ENCODE measurements at regions not wholly inside any gene's neighbourhood (a gene's known extent, or its start where the extent isn't known, plus 50 kb on each side); places are given as distances from the start of the nearest gene placed in this dataset.
A peak's percentile ranks its signal among the peaks of the same experiment; 100 is the strongest.
"Not testable (repeated sequence)": the region's sequence is repeated elsewhere in the genome, so short reads cannot be mapped to it uniquely, and the experiment has no call there.

DNA sequence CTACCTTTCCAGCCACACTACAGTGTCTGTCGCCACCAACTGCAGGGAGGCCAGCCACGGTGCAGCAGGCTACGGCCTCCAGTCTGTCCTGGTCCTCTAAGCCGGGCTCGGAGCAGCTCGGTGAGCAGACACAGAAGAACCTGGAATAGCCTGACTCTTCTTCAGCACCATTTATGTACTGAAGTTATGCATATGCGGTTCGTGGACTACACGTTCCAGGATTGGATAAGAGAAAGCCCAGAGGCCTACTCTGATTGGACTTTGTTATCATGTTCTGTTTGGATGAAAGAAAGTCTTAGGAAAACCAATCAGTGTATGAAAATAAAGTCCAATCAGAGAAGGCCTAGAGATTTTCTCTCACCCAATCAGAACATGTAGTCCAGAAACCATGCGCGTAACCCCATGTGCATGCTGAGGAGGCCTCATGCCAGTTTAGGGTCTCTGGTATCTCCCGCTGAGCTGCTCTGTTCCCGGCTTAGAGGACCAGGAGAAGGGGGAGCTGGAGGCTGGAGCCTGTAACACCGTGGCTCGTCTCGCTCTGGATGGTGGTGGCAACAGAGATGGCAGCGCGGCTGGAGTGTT is 4462.0 kb upstream of the OR11H1 start:
- H3K4me3 ChIP-seq; H3K27ac ChIP-seq; POLR2A ChIA-PET; ATAC-seq; CTCF ChIA-PET; H3K4me1 ChIP-seq; H3K4me2 ChIP-seq; DNase-seq (ENCODE audit: low read depth in 1 of 2, low spot score in 1 of 2); FAIRE-seq: not testable (repeated sequence)
- 35% methylated on average over 17 of the region's 18 CpGs for WGBS (ENCODE audit: missing lambda C conversion rate)
- peaks cover 20% of the 10 kb centered on the region; the same call in 2 of the 3 replicates for H3K9me3 ChIP-seq

DNA sequence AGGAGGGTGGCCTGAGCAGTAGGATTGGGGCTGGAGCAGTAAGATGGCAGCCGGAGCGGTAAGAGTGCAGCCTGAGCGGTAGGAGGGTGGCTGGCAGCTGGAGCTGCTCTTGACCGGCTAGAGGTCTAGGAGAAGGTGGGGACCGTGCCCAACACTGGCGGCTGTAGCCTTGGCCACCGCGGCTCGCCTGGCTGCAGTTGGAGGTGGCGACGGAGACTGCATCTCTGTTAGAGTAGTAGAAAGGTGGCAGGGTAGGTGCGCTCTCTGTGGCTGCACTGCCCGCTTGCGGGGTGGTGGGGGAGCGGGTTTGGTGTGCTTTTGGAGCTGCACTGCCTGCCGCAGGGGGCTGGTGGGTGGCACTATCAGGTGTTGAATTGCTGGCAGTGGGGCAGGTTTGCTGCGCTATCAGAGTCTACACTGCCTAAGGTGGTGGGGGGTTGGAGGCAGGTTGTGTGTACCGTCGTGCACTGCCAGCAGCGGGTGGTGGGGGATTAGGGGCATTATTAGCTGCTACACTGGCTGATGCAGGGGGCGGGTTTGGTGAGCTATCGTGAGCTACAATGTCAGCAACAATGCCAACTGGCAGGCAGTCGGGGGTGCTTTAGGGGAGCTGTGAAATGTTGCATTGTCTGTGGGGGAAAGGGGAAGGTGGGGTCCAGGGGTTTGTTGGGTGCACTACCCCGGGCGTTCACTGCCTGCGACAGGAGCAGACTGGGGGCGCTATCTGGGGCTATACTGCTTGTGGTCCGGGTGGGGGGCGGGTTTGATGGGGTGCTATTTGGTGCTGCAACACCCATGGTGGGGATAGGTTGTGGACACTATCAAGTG is 4461.3 kb upstream of the OR11H1 start:
- TF ChIP-seq FOSL2 (IDR thresholded peaks at IDR 0.05): no peak
- no peak for TF ChIP-seq FOSL2 (CRISPR knock-in tag; IDR thresholded peaks at IDR 0.05)
- no peak for TF ChIP-seq TP53 (CRISPR knock-in tag; IDR thresholded peaks at IDR 0.05)
- TF ChIP-seq RCOR1 (IDR thresholded peaks at IDR 0.05; ENCODE audit: low read depth, low read length): no peak
- TF ChIP-seq NFE2L2 (conservative IDR thresholded peaks at IDR 0.05; ENCODE audit: low read length): no peak
- no peak for TF ChIP-seq EP300 (IDR thresholded peaks at IDR 0.05)
- peaks cover 19% of the 10 kb centered on the region; the same call in 2 of the 3 replicates for H3K9me3 ChIP-seq

DNA sequence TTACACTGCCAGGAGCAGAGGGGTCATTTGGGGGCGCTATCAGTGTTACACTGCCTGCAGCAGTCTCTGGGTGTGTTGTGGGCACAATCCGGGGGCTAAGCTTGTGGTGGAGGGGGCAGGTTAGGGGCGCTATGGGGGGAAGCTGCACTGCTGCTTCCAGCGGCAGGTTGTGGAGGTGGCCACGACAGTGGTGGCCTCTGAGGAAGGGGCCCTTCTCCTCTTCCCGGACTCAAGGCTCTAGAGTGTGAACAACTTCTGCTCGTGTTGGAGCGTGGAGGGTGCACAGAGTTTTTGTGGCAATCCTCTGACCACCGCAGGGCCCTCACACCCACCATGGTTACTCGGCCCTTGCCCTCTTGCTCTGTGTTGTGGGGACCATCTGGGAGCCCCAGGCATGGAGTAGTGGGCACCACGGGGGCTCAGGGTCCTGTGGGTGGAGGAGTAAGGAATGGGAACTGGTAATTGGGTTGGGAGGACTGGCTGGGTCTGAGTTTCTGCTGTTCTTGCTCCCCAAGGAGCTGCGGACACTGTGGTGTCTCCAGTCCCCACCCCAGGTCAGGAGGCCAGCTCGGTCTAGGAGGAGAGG is 4460.6 kb upstream of the OR11H1 start:
- H3K9me3 ChIP-seq: peaks cover 19% of the 10 kb centered on the region; the same call in 2 of the 3 replicates
- POLR2A ChIA-PET; H3K4me3 ChIP-seq; ATAC-seq; FAIRE-seq; H3K27ac ChIP-seq; DNase-seq (ENCODE audit: low read depth in 1 of 2, low spot score in 1 of 2); H3K4me1 ChIP-seq; H3K4me2 ChIP-seq: not testable (repeated sequence)
- 16% methylated on average over 13 of the region's 13 CpGs for WGBS (ENCODE audit: missing lambda C conversion rate)
- CTCF ChIA-PET: interaction anchor here (1.4 kb wide), 1 partner anchor 286 kb away, joined by 4 read pairs; no protein-coding TSS in a partner anchor

More for the DNA sequence above, 4461.3 kb upstream of the OR11H1 start:
- WGBS (ENCODE audit: missing lambda C conversion rate): 43% methylated on average over 29 of the region's 29 CpGs
- no peaks in the 10 kb centered on the region for H3K4me1 ChIP-seq
- CTCF ChIA-PET: no interaction called here
- ATAC-seq: peak in 1 of 2 experiments; percentile 47; a peak in 1 of 6 replicates
- no peak for FAIRE-seq
- DNase-seq (ENCODE audit: low read depth in 1 of 2, low spot score in 1 of 2): no peak
- no peak overlapping the region for H3K27ac ChIP-seq
- no peak overlapping the region for H3K4me3 ChIP-seq
- no peak overlapping the region for H3K4me2 ChIP-seq
- POLR2A ChIA-PET: no interaction called here

DNA sequence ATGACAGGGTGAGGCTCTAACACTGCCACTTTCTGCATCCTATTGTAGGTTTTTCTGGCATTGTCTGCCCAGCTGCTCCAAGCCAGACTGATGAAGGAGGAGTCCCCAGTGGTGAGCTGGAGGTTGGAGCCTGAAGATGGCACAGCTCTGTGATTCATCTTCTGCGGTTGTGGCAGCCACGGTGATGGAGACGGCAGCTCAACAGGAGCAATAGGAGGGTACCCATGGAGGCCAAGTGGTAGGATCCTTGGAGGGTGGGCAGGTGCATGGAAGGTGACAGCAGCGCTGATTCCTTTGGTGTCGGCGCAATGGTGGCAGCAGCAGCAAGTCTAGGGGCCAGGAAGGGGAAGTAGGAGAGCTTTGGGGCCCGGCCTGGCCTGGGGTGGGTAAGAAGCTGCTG is 4460.1 kb upstream of the OR11H1 start:
- H3K4me2 ChIP-seq; H3K4me3 ChIP-seq; FAIRE-seq; H3K27ac ChIP-seq; POLR2A ChIA-PET; ATAC-seq; H3K4me1 ChIP-seq; DNase-seq (ENCODE audit: low read depth in 1 of 2, low spot score in 1 of 2): not testable (repeated sequence)
- WGBS (ENCODE audit: missing lambda C conversion rate): 14% methylated on average over 7 of the region's 7 CpGs
- CTCF ChIA-PET: interaction anchor here (1.4 kb wide), 1 partner anchor 286 kb away, joined by 4 read pairs; no protein-coding TSS in a partner anchor
- H3K9me3 ChIP-seq: peaks cover 19% of the 10 kb centered on the region; the same call in 2 of the 3 replicates

DNA sequence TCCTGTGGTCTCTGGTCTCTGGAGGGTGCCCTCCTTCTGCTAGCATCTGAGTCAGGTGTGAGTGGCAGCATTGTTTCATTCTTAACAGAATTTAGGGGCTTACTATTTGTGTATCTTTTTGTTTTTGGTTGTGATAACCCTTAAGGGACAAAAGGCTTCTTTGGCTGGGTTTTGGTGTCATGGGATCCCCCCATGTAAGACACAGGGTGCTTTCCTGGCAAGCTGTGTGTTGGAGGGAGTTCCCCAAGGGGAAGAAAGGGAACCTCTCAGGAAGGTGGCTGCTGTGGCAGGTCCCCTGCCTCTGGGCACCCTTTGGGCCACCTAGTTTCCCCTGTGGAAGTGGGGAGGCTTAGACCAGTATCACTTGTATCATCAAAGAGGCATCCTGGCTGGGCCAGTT is 4459.6 kb upstream of the OR11H1 start:
- H3K4me1 ChIP-seq; FAIRE-seq; H3K4me3 ChIP-seq; ATAC-seq; DNase-seq (ENCODE audit: low read depth in 1 of 2, low spot score in 1 of 2); H3K27ac ChIP-seq; H3K4me2 ChIP-seq; POLR2A ChIA-PET: not testable (repeated sequence)
- peaks cover 19% of the 10 kb centered on the region; the same call in 2 of the 3 replicates for H3K9me3 ChIP-seq
- CTCF ChIA-PET: interaction anchor here (1.4 kb wide), 1 partner anchor 287 kb away, joined by 4 read pairs; no protein-coding TSS in a partner anchor
